T-helper 1 cell treated with Interleukin-12 subunit alpha and Interleukin-12 subunit beta and Interleukin-4 antibody, amounts not matched to agents 30 μg/mL and 1 μg/mL, for 36 hours (primary cell): ENCODE measurements at regions not wholly inside any gene's neighbourhood (a gene's known extent, or its start where the extent isn't known, plus 50 kb on each side); places are given as distances from the start of the nearest gene placed in this dataset.

ENCODE experiments used
- H3K27ac Mint-ChIP-seq: one replicate; pipeline ENCODE4 v1.8.0; 2021; ENCODE audit warnings: mild to moderate bottlenecking, mixed read lengths
- H3K27me3 Mint-ChIP-seq: one replicate; pipeline ENCODE4 v1.8.0; 2021; ENCODE audit warnings: low read depth, mixed read lengths
- H3K36me3 Mint-ChIP-seq: one replicate; pipeline ENCODE4 v1.8.0; 2021; ENCODE audit warnings: low read depth, mixed read lengths
- H3K4me1 Mint-ChIP-seq: one replicate; pipeline ENCODE4 v1.8.0; 2021; ENCODE audit warnings: low read depth, mixed read lengths
- H3K4me3 Mint-ChIP-seq: one replicate; pipeline ENCODE4 v1.8.0; 2021; ENCODE audit warnings: mild to moderate bottlenecking, moderate library complexity, mixed read lengths
- H3K9me3 Mint-ChIP-seq: one replicate; pipeline ENCODE4 v1.8.0; 2021; ENCODE audit warnings: mixed read lengths

DNA sequence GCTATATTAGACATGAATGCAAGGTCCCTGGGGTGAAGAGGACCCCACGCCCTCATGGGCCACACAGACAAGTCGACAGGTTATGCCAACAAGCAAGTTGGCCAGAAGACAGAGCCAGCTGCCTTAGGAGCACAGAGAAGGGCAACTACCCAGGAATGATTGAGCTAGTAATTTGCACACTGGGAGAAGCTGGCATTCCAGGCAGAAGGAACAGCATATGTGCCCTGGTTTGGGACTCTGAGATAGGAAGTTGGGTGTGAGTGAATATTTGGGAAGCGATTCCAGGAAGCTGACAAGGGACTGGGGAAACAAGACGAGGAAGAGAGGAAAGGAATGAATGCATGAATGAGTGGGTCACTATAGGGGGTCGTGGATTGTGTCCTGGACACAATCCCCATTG lies 203.7 kb upstream of the CDH5 start:
- no peak overlapping the region for H3K27ac Mint-ChIP-seq
- no peaks in the 10 kb centered on the region for H3K9me3 Mint-ChIP-seq
- no peak overlapping the region for H3K4me3 Mint-ChIP-seq
- H3K36me3 Mint-ChIP-seq, result no peaks in the 10 kb centered on the region
- no peaks in the 10 kb centered on the region for H3K4me1 Mint-ChIP-seq
- peaks cover 3% of the 10 kb centered on the region for H3K27me3 Mint-ChIP-seq

DNA sequence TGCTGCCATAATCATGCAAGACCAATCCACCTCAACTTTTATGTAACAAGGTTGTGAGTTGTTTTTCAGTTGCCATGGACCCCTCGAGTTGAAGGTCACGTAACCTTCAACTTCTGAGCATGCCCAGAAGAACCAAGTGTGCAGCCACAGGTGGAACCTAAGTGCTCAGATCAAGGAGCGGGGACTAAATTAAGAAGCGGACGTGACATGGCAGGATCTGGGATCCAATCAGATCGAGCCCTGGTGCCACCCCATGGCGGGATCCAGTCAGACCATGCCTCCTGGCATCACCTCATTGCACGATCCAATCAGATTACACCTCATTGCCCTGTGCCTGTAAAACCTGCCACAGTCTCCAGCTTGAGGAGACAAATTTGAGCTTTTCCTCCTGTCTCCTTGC lies 204.5 kb upstream of the CDH5 start:
- no peak overlapping the region for H3K27ac Mint-ChIP-seq
- peaks cover 3% of the 10 kb centered on the region for H3K27me3 Mint-ChIP-seq
- no peaks in the 10 kb centered on the region for H3K4me1 Mint-ChIP-seq
- H3K9me3 Mint-ChIP-seq, result no peaks in the 10 kb centered on the region
- no peak overlapping the region for H3K4me3 Mint-ChIP-seq
- H3K36me3 Mint-ChIP-seq, result no peaks in the 10 kb centered on the region

DNA sequence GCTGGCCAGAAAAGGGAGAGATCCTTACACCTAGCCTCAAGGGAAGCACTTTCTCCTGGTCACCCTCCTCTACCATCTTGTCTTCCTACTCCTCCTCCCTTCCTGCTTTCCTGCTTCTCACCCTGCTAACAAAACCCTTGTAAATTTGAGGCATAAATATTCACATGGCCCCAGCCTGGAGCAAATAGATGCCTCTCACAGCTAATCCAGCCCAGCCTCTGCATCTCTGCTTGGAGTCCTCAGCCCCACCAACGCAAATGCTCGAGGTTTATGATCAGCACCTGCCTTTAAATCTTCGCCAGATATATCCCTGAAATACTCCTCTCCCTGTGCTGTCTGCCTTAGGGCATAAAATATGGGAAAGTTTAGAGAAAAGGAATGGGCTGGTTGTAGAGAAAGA lies 205.2 kb upstream of the CDH5 start:
- no peak overlapping the region for H3K4me3 Mint-ChIP-seq
- H3K27ac Mint-ChIP-seq, result no peak overlapping the region
- H3K27me3 Mint-ChIP-seq, result peaks cover 3% of the 10 kb centered on the region
- no peaks in the 10 kb centered on the region for H3K9me3 Mint-ChIP-seq
- H3K36me3 Mint-ChIP-seq, result no peaks in the 10 kb centered on the region
- no peaks in the 10 kb centered on the region for H3K4me1 Mint-ChIP-seq

DNA sequence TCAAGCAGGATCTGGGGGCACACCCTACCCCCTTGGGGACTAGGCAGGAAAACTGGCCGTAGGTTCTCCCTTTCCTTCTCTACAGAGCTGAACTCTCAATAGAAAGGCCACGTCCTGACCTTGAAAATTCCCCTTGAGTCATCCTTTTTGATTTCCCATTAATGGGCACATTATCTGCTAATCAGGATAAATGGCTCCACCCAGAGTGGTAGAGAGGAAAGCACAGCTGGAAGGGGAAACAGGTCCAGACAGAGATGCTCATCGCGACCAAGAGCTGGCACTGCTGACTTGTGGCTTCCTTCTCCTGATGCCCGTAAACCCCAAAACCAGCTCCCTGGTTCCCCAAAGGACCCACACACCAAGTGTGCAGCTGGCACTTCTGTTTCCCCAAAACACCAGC lies 206.5 kb upstream of the CDH5 start:
- Mint-ChIP-seq H3K27ac (no peak overlapping the region), H3K4me3 (no peak overlapping the region), H3K27me3 (peaks cover 3% of the 10 kb centered on the region), H3K36me3 (no peaks in the 10 kb centered on the region), H3K9me3 (no peaks in the 10 kb centered on the region), H3K4me1 (no peaks in the 10 kb centered on the region)

DNA sequence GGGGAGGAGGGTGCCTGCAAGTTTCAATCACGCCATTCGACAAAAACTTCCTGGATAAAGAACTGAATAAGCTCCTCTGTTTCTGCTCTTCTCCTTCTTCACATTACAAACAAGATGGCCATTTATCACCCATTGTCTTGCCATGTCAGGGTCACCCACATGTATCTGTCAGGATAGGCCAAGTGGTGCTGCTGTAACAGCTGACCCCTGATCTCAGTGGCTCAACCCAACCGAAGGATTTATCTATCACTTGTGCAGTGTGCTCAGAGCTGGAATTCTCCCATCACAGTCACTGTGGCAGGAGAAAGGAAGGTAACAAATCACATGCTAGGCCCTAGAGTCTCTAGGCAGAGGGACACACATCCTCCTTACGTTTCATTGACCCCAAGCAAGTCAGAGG lies 210.0 kb upstream of the CDH5 start:
- H3K4me1 Mint-ChIP-seq, result no peaks in the 10 kb centered on the region
- H3K9me3 Mint-ChIP-seq, result no peaks in the 10 kb centered on the region
- no peak overlapping the region for H3K27ac Mint-ChIP-seq
- H3K4me3 Mint-ChIP-seq, result no peak overlapping the region
- no peaks in the 10 kb centered on the region for H3K36me3 Mint-ChIP-seq
- peaks cover 3% of the 10 kb centered on the region for H3K27me3 Mint-ChIP-seq

DNA sequence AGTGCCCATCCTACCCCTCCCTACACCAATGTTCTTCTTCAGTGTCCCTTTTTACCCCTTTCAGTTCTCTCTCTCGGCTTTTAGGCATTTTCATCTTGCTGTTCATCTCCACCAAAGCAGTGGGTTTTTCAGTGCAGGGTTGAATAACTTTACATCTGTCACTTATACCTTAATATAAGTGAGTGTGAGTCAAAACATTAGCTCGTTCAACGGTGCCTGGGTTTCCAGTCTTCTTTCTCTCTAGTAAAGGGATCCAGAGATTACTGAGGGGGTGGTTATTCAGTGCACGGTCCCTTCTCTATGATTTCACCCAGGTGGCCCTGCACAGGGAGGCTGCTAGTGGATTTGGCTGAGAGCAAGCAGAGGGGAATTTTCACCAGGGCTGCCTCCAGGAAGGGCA lies 210.6 kb upstream of the CDH5 start:
- no peaks in the 10 kb centered on the region for H3K9me3 Mint-ChIP-seq

DNA sequence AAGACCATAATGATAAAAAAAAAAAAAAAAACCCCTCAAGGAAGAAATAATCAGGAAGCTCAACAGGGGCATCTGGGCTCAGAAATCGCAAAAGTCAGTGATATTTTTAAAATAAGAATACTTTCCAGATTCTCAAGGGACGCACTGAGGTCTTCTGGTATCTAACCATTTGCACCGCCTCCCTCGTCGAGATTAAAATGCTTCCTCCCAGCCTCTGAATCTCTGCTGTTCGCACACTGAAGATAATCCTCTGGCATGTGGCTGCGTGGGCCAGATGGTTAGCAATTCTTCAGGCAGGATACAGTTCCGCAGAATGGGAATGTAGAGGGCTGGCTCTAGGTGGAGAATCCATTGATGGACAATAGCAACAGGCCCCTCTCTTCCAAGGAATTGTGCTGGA lies 211.7 kb upstream of the CDH5 start:
- Mint-ChIP-seq H3K27me3 (peaks cover 5% of the 10 kb centered on the region), H3K9me3 (no peaks in the 10 kb centered on the region), H3K4me1 (peaks cover 12% of the 10 kb centered on the region), H3K27ac (no peak overlapping the region), H3K4me3 (no peak overlapping the region), H3K36me3 (peaks cover 2% of the 10 kb centered on the region)

More for the DNA sequence above, 210.6 kb upstream of the CDH5 start:
- H3K36me3 Mint-ChIP-seq, result no peaks in the 10 kb centered on the region
- H3K27me3 Mint-ChIP-seq, result peaks cover 3% of the 10 kb centered on the region
- peaks cover 3% of the 10 kb centered on the region for H3K4me1 Mint-ChIP-seq
- no peak overlapping the region for H3K27ac Mint-ChIP-seq
- no peak overlapping the region for H3K4me3 Mint-ChIP-seq

DNA sequence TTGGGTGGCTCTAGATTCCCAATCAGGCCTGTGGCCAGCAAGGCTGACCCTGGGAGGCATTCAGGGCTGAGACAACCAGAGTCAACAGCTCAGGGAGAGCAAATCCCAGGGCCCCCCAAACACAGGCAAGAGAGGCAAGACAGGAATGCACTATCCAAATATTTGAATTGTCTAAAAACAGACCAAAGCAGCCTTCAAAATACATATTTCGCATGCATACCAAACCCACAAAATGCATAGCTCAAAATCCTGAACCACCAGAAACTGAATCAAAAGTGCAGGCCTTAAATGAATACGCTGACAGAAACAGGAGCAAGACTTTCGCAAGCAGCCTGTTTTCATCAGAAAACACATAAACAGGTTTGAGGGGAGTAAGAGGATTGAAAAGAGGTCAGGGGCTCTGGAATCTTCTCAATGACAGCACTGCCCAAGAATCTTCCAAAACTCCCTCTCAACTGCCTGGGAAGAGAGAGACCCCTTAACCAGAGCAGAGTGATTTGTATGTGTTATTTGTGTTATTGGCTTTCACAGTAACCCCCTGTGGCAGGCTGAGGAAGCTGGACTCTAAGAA lies 213.6 kb upstream of the CDH5 start:
- H3K27me3 Mint-ChIP-seq, result peaks cover 11% of the 10 kb centered on the region
- H3K9me3 Mint-ChIP-seq, result no peaks in the 10 kb centered on the region
- no peak overlapping the region for H3K27ac Mint-ChIP-seq
- no peak overlapping the region for H3K4me3 Mint-ChIP-seq
- peaks cover 12% of the 10 kb centered on the region for H3K4me1 Mint-ChIP-seq
- H3K36me3 Mint-ChIP-seq, result peaks cover 2% of the 10 kb centered on the region

DNA sequence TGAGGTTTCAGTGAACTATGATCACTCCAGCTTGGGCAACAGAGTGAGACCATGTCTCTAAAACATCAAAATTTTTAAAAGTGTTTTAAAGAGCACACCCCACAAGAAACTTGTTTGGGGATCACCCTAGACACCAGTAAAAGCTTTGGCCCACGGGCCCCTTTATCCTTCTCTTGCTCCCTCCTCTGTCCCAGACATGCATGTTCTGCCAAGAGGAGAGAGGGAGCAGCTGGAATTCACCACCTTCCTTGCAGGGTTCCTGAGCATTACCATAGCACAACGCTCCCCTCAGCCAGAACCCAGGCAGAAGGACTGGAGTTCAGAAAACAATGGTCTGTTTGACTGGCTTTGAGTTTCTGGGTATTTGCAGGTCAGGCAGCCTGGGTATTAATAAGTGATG lies 214.3 kb upstream of the CDH5 start:
- Mint-ChIP-seq H3K36me3 (peaks cover 2% of the 10 kb centered on the region), H3K4me1 (peaks cover 12% of the 10 kb centered on the region), H3K27ac (no peak overlapping the region), H3K27me3 (peaks cover 12% of the 10 kb centered on the region), H3K9me3 (no peaks in the 10 kb centered on the region), H3K4me3 (no peak overlapping the region)

DNA sequence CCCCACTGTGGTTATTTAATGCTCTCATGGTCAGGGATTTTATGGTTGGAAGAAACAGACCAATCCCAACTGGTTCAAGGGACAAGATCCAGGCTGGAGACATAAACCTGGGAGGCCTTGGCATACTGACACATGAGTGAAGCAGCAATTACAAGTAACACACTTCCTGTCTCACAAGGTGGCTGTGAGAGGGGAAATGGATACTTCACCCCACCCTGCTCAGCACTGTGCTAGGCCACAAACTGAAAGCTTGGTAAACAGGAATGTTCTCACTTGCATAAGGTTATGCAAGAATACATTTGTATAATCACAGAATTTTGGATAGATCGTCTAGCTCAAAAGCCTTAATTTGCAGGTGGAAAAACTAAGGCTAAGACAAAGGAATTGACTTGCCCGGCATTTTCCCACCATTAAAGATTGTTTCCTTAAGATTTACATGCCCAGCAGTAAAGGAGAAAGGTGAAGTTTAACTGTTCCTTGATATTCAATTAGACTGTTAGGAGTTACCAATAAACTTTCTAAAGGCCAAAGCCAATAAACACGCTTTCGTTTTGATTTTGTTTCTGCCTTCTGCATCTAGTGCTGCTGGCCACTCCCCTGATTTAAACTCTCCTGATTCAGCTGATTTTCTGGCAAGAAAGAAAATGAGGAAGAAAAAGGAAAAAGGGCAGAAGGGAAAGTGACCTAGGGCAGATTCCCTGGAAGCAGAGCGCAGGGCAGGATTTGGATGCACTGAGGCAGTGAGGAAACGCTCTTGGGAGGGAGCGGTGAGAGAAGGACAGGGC lies 215.6 kb upstream of the CDH5 start:
- H3K27ac Mint-ChIP-seq, result no peak overlapping the region
- H3K4me3 Mint-ChIP-seq, result no peak overlapping the region
- H3K36me3 Mint-ChIP-seq, result peaks cover 2% of the 10 kb centered on the region
- H3K27me3 Mint-ChIP-seq, result peaks cover 12% of the 10 kb centered on the region
- no peaks in the 10 kb centered on the region for H3K9me3 Mint-ChIP-seq
- peaks cover 12% of the 10 kb centered on the region for H3K4me1 Mint-ChIP-seq

DNA sequence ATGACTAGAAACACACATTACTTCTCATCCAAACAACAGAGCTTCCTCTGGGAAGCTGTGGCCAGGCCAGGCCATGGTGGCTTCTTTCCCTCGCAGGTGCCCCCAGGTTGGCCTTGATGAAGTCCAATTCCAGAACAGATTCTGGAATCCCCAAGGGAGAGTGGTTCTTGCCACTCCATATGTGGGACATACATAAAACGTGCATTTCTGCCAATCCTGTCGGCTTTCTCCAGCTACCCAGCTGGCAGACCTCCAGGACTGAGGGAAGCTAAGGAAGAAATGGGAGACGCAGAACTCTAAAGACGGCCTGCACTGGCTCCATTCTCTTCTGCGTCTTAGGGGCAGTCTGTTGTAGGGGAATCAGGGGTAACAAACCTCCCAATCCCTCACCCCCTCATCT lies 219.2 kb upstream of the CDH5 start:
- H3K4me3 Mint-ChIP-seq, result no peak overlapping the region
- H3K4me1 Mint-ChIP-seq, result peaks cover 12% of the 10 kb centered on the region
- H3K36me3 Mint-ChIP-seq, result peaks cover 2% of the 10 kb centered on the region

DNA sequence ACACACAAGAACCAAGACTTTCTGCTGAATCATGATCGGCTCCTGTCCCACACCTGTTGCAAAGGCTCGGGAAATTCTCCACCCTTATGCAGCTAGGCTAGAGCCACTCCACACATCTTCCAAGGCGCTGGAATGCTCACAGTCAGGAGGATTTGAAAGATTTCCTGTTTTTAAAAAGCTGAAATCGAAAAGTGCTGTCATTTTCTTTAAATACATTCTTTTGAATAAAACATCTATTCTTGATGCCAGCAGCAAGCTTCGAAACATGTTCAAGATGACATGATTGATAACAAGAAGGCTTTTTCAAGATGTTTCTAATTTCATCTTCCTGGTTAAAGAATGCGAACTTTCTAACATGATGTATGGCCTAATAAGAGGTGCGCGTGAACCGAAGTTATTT lies 219.7 kb upstream of the CDH5 start:
- Mint-ChIP-seq H3K9me3 (no peaks in the 10 kb centered on the region), H3K36me3 (peaks cover 2% of the 10 kb centered on the region), H3K27me3 (peaks cover 24% of the 10 kb centered on the region), H3K4me1 (peaks cover 12% of the 10 kb centered on the region), H3K27ac (no peak overlapping the region), H3K4me3 (no peak overlapping the region)

More for the DNA sequence above, 219.2 kb upstream of the CDH5 start:
- H3K27ac Mint-ChIP-seq, result no peak overlapping the region
- peaks cover 20% of the 10 kb centered on the region for H3K27me3 Mint-ChIP-seq
- H3K9me3 Mint-ChIP-seq, result no peaks in the 10 kb centered on the region

DNA sequence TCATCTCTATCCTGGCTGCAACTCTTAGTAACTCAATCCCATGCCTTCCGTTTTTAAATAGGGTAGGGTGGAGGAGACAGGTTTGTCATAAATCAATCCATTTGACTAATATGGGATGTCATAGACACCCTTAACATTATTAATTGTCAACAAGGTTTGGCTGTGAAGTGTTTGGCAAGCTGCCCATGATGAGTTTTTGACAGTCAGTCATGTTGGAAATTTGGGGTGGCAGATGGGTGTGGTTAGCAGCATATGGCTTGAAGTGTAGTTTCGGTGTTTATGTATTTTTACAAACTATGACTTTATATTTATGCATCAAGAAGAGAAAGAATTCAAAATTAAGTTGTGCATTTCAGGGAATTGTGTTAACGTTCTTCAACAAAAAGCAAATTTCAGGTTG lies 221.8 kb upstream of the CDH5 start:
- no peaks in the 10 kb centered on the region for H3K4me1 Mint-ChIP-seq
- peaks cover 21% of the 10 kb centered on the region for H3K27me3 Mint-ChIP-seq
- no peak overlapping the region for H3K4me3 Mint-ChIP-seq
- no peaks in the 10 kb centered on the region for H3K36me3 Mint-ChIP-seq
- no peak overlapping the region for H3K27ac Mint-ChIP-seq
- no peaks in the 10 kb centered on the region for H3K9me3 Mint-ChIP-seq

DNA sequence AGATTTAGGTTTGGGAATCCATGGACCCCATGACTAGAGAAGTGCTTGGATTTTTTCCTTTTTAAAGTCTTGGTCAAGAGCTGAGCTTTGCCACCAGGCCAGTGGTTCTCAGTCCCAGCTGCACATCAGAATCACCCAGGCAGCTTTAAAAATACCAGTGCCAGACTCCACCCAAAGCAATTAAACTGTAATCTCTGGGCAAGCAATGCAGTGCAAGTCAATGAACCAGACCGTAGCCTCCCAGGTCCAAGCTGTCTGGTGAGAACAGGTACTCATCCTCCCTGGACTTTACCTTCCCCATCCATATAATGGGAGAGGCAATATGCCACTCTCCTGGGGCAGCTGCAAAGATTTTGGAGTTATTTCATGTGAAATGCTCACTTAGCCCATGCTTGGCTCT lies 223.1 kb upstream of the CDH5 start:
- H3K4me1 Mint-ChIP-seq, result no peaks in the 10 kb centered on the region
- no peak overlapping the region for H3K4me3 Mint-ChIP-seq
- H3K36me3 Mint-ChIP-seq, result no peaks in the 10 kb centered on the region
- no peaks in the 10 kb centered on the region for H3K9me3 Mint-ChIP-seq
- peaks cover 20% of the 10 kb centered on the region for H3K27me3 Mint-ChIP-seq
- H3K27ac Mint-ChIP-seq, result no peak overlapping the region

DNA sequence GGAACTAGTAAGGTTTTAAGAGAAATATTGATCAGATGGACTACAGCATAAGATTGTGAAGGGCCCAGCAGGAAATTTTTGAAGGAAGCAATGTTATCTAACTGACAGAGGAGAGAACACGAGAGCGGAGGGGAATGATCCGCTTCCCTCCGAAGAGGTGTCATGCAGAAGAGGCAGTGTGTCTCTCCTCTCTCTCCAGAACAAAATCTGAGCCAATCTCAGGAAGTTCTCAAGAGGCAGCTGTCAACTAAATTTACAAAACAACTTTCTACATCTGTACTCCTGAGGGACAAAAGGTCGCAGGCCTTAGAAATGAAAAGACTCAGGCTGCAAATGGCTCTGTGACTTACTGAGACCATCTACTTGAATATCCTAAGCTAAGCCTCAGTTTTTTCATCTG lies 224.6 kb upstream of the CDH5 start:
- Mint-ChIP-seq H3K27me3 (peaks cover 15% of the 10 kb centered on the region), H3K4me1 (no peaks in the 10 kb centered on the region), H3K36me3 (no peaks in the 10 kb centered on the region), H3K9me3 (no peaks in the 10 kb centered on the region), H3K4me3 (no peak overlapping the region), H3K27ac (no peak overlapping the region)
